ENCODE measurements at regions not wholly inside any gene's neighbourhood (a gene's known extent, or its start where the extent isn't known, plus 50 kb on each side); places are given as distances from the start of the nearest gene placed in this dataset.

DNA sequence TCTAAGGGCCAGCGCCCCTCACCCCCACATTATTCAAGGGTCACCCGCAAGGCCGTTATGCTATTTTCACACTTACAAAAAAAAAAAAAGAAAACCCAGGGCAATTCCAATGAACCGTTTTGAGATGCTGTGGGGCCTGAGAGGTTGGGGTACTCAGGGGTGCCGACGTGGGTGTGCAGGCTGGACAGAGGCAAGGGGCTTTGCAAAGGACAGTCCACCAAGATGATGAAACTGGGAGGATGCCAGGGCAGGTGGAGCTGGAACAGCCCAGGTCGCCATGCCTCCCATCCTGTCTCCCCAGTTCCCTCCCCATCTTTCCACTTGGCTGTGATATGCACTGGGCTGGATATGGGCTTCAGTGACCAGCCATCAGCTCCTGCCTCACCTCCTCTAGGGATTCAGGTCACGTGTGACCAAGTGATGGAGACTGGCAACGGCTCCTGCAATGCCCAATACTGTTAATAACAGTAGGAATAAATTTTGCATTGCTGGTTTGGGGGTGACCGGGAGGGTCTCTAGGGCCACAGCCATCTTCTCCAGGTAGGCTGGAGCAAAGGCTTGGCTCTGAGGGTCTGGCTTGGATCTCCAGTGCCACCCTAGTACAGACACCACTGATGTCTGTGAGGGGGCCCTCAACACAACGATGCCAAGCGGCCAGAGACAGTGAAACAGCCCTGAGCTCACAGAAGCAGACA, 151.3 kb upstream of the TNRC6C start:
- Histone ChIP-seq H3K36me3 (no peaks in the 10 kb centered on the region), H3K9me3 (no peaks in the 10 kb centered on the region), H3K27me3 (peaks cover 14% of the 10 kb centered on the region), H3K27ac (no peak overlapping the region), H3K4me1 (peaks cover 0 to 11% (median 10%) of the 10 kb centered on the region in 4 donors), H3K4me3 (no peak overlapping the region)
- intact Hi-C loops (cut with DNase I; ENCODE audit: low total_unique reads): no loop called here
- in situ Hi-C loops (cut with MboI; ENCODE audit: low pct_ligation_motif_present in 1 of 4, low pct_unique_long_range_greater_than_20kb in 1 of 4, low sequenced_read_pairs in 3 of 4): no loop called here
- no peak for DNase-seq
- no peak for TF ChIP-seq EP300 (IDR thresholded peaks at IDR 0.05; ENCODE audit: low read depth)
- TF ChIP-seq POLR2AphosphoS5 (IDR thresholded peaks at IDR 0.05): no peak
- TF ChIP-seq, protein P1, sequence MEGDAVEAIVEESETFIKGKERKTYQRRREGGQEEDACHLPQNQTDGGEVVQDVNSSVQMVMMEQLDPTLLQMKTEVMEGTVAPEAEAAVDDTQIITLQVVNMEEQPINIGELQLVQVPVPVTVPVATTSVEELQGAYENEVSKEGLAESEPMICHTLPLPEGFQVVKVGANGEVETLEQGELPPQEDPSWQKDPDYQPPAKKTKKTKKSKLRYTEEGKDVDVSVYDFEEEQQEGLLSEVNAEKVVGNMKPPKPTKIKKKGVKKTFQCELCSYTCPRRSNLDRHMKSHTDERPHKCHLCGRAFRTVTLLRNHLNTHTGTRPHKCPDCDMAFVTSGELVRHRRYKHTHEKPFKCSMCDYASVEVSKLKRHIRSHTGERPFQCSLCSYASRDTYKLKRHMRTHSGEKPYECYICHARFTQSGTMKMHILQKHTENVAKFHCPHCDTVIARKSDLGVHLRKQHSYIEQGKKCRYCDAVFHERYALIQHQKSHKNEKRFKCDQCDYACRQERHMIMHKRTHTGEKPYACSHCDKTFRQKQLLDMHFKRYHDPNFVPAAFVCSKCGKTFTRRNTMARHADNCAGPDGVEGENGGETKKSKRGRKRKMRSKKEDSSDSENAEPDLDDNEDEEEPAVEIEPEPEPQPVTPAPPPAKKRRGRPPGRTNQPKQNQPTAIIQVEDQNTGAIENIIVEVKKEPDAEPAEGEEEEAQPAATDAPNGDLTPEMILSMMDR (IDR thresholded peaks at IDR 0.05): no peak
- no peak for TF ChIP-seq POLR2A (IDR thresholded peaks at IDR 0.05)
- WGBS, 2 donors (ENCODE audit: low coverage in 1 of 2): 73% methylated on average over 12 of the region's 12 CpGs; no CpG with 5 or more reads in 1 of the 2 donors

DNA sequence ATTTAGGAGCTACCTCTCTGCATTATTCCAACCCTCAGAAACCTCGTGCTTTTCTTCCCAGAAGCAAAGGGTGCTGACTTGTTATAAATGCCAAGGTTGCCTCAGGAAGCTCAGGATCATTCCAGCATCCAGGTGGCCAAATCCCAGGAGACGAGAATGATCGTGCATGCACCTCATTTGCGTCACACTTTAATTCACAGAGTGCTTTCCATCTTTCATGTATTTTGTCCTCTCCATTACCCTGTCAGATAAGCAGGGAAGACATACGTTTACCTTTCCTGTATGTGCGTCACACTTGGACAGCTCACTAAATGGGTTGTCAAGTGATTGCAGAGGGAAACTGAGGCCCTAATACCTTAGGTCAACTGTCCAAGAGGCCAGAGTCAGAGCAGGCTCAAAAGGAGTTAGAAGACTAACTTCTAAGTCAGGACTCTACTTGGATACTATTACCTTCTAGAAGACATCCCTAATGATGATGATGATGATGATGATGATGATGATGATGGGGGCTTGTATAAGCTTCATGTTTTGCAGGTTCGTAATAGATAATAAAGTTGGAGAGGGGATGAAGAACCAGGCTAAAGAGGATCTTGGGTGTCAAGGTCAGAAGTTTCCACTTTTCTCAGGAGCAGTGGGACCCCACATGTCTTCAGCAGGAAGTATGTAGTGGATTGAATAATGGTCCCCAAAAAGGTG, 150.6 kb upstream of the TNRC6C start:
- intact Hi-C loops (cut with DNase I; ENCODE audit: low total_unique reads) (no loop called here), in situ Hi-C loops (cut with MboI; ENCODE audit: low pct_ligation_motif_present in 1 of 4, low pct_unique_long_range_greater_than_20kb in 1 of 4, low sequenced_read_pairs in 3 of 4) (no loop called here)
- TF ChIP-seq POLR2A (IDR thresholded peaks at IDR 0.05): no peak
- no peak for TF ChIP-seq POLR2AphosphoS5 (IDR thresholded peaks at IDR 0.05)
- TF ChIP-seq, protein P1 (IDR thresholded peaks at IDR 0.05): no peak
- no peak for TF ChIP-seq EP300 (IDR thresholded peaks at IDR 0.05; ENCODE audit: low read depth)
- Histone ChIP-seq H3K27ac (no peak overlapping the region), H3K36me3 (no peaks in the 10 kb centered on the region), H3K4me1 (peaks cover 0 to 9% (median 5%) of the 10 kb centered on the region in 4 donors), H3K9me3 (no peaks in the 10 kb centered on the region), H3K4me3 (no peak overlapping the region), H3K27me3 (peaks cover 7% of the 10 kb centered on the region)
- WGBS, 2 donors (ENCODE audit: low coverage in 1 of 2): 83 to 85% methylated on average over 2 to 7 of the region's 7 CpGs
- DNase-seq: no peak

DNA sequence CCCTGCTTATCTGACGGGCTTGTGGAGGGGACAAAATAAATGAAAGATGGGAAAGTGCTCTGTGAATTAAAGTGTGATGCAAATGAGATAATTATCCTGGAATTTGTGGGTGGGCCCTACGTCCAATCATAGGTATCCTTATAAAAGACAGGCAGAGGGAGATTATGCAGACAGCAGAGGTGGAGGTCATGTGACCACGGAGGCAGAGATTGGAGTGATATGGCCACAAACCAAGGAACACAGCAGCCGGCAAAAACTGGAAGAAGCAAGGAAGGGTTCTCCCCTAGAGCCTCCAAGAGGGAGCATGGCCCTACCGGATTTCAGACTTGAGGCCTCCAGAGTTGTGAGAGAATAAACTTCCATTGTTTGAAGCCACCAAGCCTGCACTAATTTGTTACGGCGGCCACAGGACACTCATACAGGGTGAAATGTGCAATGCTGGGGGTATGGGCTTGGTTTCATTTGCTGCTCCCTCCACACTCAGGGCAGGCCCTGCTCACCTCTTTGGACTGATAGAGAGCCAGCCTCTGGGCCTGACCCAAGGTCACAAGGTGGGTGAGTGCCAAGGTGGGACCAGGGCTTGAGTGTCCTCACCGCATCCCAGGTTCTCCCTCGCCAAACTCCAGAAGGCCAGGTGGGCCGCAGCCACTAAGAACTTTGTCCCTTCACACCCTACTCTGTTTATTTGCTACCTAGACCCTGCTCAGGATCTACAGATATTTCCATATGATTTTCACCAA, 149.6 kb upstream of the TNRC6C start:
- 49 to 79% methylated on average over 3 to 10 of the region's 10 CpGs for WGBS, 2 donors (ENCODE audit: low coverage in 1 of 2)
- in situ Hi-C loops (cut with MboI; ENCODE audit: low pct_ligation_motif_present in 1 of 4, low pct_unique_long_range_greater_than_20kb in 1 of 4, low sequenced_read_pairs in 3 of 4): no loop called here

More for the DNA sequence above, 149.6 kb upstream of the TNRC6C start:
- Histone ChIP-seq H3K27ac (no peak overlapping the region), H3K9me3 (no peaks in the 10 kb centered on the region), H3K36me3 (no peaks in the 10 kb centered on the region), H3K4me1 (peaks cover 0 to 4% (median 2%) of the 10 kb centered on the region in 4 donors), H3K27me3 (no peaks in the 10 kb centered on the region), H3K4me3 (no peak overlapping the region)
- no peak for DNase-seq
- intact Hi-C loops (cut with DNase I; ENCODE audit: low total_unique reads): no loop called here
- TF ChIP-seq EP300 (IDR thresholded peaks at IDR 0.05; ENCODE audit: low read depth): no peak
- TF ChIP-seq POLR2AphosphoS5 (IDR thresholded peaks at IDR 0.05): no peak
- TF ChIP-seq, protein P1 (IDR thresholded peaks at IDR 0.05): no peak
- TF ChIP-seq POLR2A (IDR thresholded peaks at IDR 0.05): no peak

Measured in transverse colon (tissue), 4 donors.